ENCODE measurements at regions not wholly inside any gene's neighbourhood (a gene's known extent, or its start where the extent isn't known, plus 50 kb on each side); places are given as distances from the start of the nearest gene placed in this dataset.
"Not testable (repeated sequence)": the region's sequence is repeated elsewhere in the genome, so short reads cannot be mapped to it uniquely, and the experiment has no call there.

GRCh38 chr11:116360221-116360941 is 412.4 kb downstream of the BUD13 start:
- no peak for DNase-seq

- no peak for DNase-seq
These were observed 414.8 kb downstream of the BUD13 start for GRCh38 chr11:116357784-116358544.

- DNase-seq = no peak
These were observed 416.3 kb downstream of the BUD13 start for GRCh38 chr11:116356451-116356850.

GRCh38 chr11:116355104-116355503 is 417.7 kb downstream of the BUD13 start:
- no peak for DNase-seq

GRCh38 chr11:116353589-116353988 is 419.2 kb downstream of the BUD13 start:
- DNase-seq = no peak

GRCh38 chr11:116352881-116353280 is 419.9 kb downstream of the BUD13 start:
- no peak for DNase-seq

- no peak for DNase-seq
These were observed 424.6 kb downstream of the BUD13 start for GRCh38 chr11:116348226-116348625.

GRCh38 chr11:116345575-116345974 is 427.2 kb downstream of the BUD13 start:
- no peak for DNase-seq

GRCh38 chr11:116344601-116345000 is 428.2 kb downstream of the BUD13 start:
- no peak for DNase-seq

- no peak for DNase-seq
These were observed 429.5 kb downstream of the BUD13 start for GRCh38 chr11:116343270-116343669.

GRCh38 chr11:116342148-116342547 is 430.6 kb downstream of the BUD13 start:
- DNase-seq = no peak

- no peak for DNase-seq
These were observed 433.3 kb downstream of the BUD13 start for GRCh38 chr11:116339306-116340098.

GRCh38 chr11:116338500-116338899 is 434.3 kb downstream of the BUD13 start:
- not testable (repeated sequence) for DNase-seq

GRCh38 chr11:116336540-116336939 is 436.2 kb downstream of the BUD13 start:
- no peak for DNase-seq

GRCh38 chr11:116335891-116336290 is 436.9 kb downstream of the BUD13 start:
- no peak for DNase-seq

- no peak for DNase-seq
These were observed 437.7 kb downstream of the BUD13 start for GRCh38 chr11:116335078-116335477.

- no peak for DNase-seq
These were observed 438.2 kb downstream of the BUD13 start for GRCh38 chr11:116334596-116334995.

GRCh38 chr11:116333001-116333535 is 439.7 kb downstream of the BUD13 start:
- no peak for DNase-seq

GRCh38 chr11:116332391-116332790 is 440.4 kb downstream of the BUD13 start:
- no peak for DNase-seq

GRCh38 chr11:116331381-116331780 is 441.4 kb downstream of the BUD13 start:
- no peak for DNase-seq

- no peak for DNase-seq
These were observed 442.2 kb downstream of the BUD13 start for GRCh38 chr11:116330439-116331185.

GRCh38 chr11:116329354-116330090 is 443.3 kb downstream of the BUD13 start:
- no peak for DNase-seq

Measured in NK-92 treated with Interleukin-12 subunit alpha and Interleukin-12 subunit beta, amount 100 ng/mL, for 24 hours (cell line).